ENCODE measurements at regions not wholly inside any gene's neighbourhood (a gene's known extent, or its start where the extent isn't known, plus 50 kb on each side); places are given as distances from the start of the nearest gene placed in this dataset.

- no peak overlapping the region for H3K27ac Mint-ChIP-seq
- CTCF ChIA-PET = no interaction called here
- no peaks in the 10 kb centered on the region for H3K9me3 ChIP-seq (ENCODE audit: low read length)
These were observed 127.8 kb downstream of the CRLF2 start for GRCh38 chrX:1084689-1085088.

GRCh38 chrX:1076871-1077651 lies 135.4 kb downstream of the CRLF2 start:
- peak overlapping the region in 1 of 8 donors; percentile 12 for H3K27ac Mint-ChIP-seq
- H3K27me3 Mint-ChIP-seq = peaks cover 0 to 1% of the 10 kb centered on the region in 2 donors
- no peaks in the 10 kb centered on the region for H3K27me3 ChIP-seq (ENCODE audit: insufficient read depth, low read length, poor library complexity, severe bottlenecking)
- CTCF ChIA-PET = no interaction called here
- DNase-seq = no peak
- POLR2A ChIA-PET = no interaction called here
- H3K4me1 ChIP-seq (ENCODE audit: insufficient read depth, low read length) = no peaks in the 10 kb centered on the region
- no peaks in the 10 kb centered on the region for H3K9me3 ChIP-seq (ENCODE audit: low read length)
- H3K27ac ChIP-seq (ENCODE audit: low read depth, low read length) = no peak overlapping the region
- peaks cover 0 to 26% (median 17%) of the 10 kb centered on the region in 5 donors for H3K9me3 Mint-ChIP-seq
- peaks cover 0 to 4% (median 0%) of the 10 kb centered on the region in 3 donors for H3K4me1 Mint-ChIP-seq
- H3K4me3 Mint-ChIP-seq = peak overlapping the region in 2 of 7 donors; percentile 32 to 84
- peaks cover 0 to 2% (median 0%) of the 10 kb centered on the region in 3 donors for H3K36me3 Mint-ChIP-seq
- no peak overlapping the region for H3K4me3 ChIP-seq (ENCODE audit: low read length)
- no peaks in the 10 kb centered on the region for H3K36me3 ChIP-seq (ENCODE audit: insufficient read depth, low read length)

More at GRCh38 chrX:1084689-1085088, 127.8 kb downstream of the CRLF2 start:
- H3K4me3 Mint-ChIP-seq = no peak overlapping the region
- no peak overlapping the region for H3K4me3 ChIP-seq (ENCODE audit: low read length)
- POLR2A ChIA-PET = no interaction called here
- H3K4me1 Mint-ChIP-seq = no peaks in the 10 kb centered on the region
- no peaks in the 10 kb centered on the region for H3K27me3 ChIP-seq (ENCODE audit: insufficient read depth, low read length, poor library complexity, severe bottlenecking)
- H3K4me1 ChIP-seq (ENCODE audit: insufficient read depth, low read length) = no peaks in the 10 kb centered on the region
- peaks cover 5 to 14% of the 10 kb centered on the region in 2 donors for H3K27me3 Mint-ChIP-seq
- H3K36me3 Mint-ChIP-seq = peaks cover 0 to 4% (median 0%) of the 10 kb centered on the region in 3 donors
- DNase-seq = no peak
- H3K36me3 ChIP-seq (ENCODE audit: insufficient read depth, low read length) = no peaks in the 10 kb centered on the region
- peaks cover 5 to 38% (median 17%) of the 10 kb centered on the region in 5 donors for H3K9me3 Mint-ChIP-seq
- no peak overlapping the region for H3K27ac ChIP-seq (ENCODE audit: low read depth, low read length)

DNA sequence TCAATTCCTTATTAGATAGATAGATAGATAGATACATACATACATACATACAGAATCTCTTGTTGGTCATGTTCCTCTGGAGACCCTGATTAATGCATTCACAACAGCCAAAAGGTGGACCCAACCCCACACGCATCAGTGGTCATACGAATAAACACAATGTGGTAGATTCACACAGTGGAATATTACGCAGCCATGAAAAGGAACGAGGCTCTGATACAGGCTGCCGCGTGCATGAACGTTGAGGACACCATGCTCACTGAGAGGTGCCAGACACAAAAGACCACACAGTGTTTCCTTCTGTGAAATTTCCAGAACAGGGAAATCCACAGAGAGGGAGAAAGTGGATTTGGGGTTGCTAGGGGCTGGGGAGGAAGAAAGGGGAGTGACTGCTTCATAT lies 136.7 kb downstream of the CRLF2 start:
- Mint-ChIP-seq H3K4me1 (peaks cover 0 to 4% (median 0%) of the 10 kb centered on the region in 3 donors), H3K27me3 (peaks cover 0 to 1% of the 10 kb centered on the region in 2 donors), H3K9me3 (peaks cover 0 to 24% (median 17%) of the 10 kb centered on the region in 5 donors), H3K4me3 (peak overlapping the region in 1 of 7 donors; percentile 48), H3K36me3 (peaks cover 0 to 2% (median 0%) of the 10 kb centered on the region in 3 donors), H3K27ac (peak overlapping the region in 1 of 8 donors; percentile 88)
- ChIA-PET CTCF (no interaction called here), POLR2A (no interaction called here)
- no peak overlapping the region for H3K27ac ChIP-seq (ENCODE audit: low read depth, low read length)
- no peaks in the 10 kb centered on the region for H3K4me1 ChIP-seq (ENCODE audit: insufficient read depth, low read length)
- no peak overlapping the region for H3K4me3 ChIP-seq (ENCODE audit: low read length)
- no peaks in the 10 kb centered on the region for H3K9me3 ChIP-seq (ENCODE audit: low read length)
- H3K36me3 ChIP-seq (ENCODE audit: insufficient read depth, low read length) = no peaks in the 10 kb centered on the region
- no peak for DNase-seq
- H3K27me3 ChIP-seq (ENCODE audit: insufficient read depth, low read length, poor library complexity, severe bottlenecking) = no peaks in the 10 kb centered on the region

GRCh38 chrX:1075156-1075555 lies 137.3 kb downstream of the CRLF2 start:
- peaks cover 0 to 4% (median 0%) of the 10 kb centered on the region in 3 donors for H3K4me1 Mint-ChIP-seq
- Histone ChIP-seq H3K27me3 (ENCODE audit: insufficient read depth, low read length, poor library complexity, severe bottlenecking) (no peaks in the 10 kb centered on the region), H3K36me3 (ENCODE audit: insufficient read depth, low read length) (no peaks in the 10 kb centered on the region), H3K27ac (ENCODE audit: low read depth, low read length) (no peak overlapping the region), H3K4me3 (ENCODE audit: low read length) (no peak overlapping the region), H3K9me3 (ENCODE audit: low read length) (no peaks in the 10 kb centered on the region), H3K4me1 (ENCODE audit: insufficient read depth, low read length) (no peaks in the 10 kb centered on the region)
- POLR2A ChIA-PET = no interaction called here
- H3K27me3 Mint-ChIP-seq = peaks cover 0 to 1% of the 10 kb centered on the region in 2 donors
- peaks cover 0 to 24% (median 17%) of the 10 kb centered on the region in 5 donors for H3K9me3 Mint-ChIP-seq
- CTCF ChIA-PET = no interaction called here
- peak overlapping the region in 2 of 7 donors; percentile 48 to 79 for H3K4me3 Mint-ChIP-seq
- H3K36me3 Mint-ChIP-seq = peaks cover 0 to 2% (median 0%) of the 10 kb centered on the region in 3 donors
- no peak for DNase-seq
- H3K27ac Mint-ChIP-seq = peak overlapping the region in 1 of 8 donors; percentile 88

GRCh38 chrX:1074755-1075154 lies 137.7 kb downstream of the CRLF2 start:
- CTCF ChIA-PET = no interaction called here
- peaks cover 0 to 24% (median 17%) of the 10 kb centered on the region in 5 donors for H3K9me3 Mint-ChIP-seq

GRCh38 chrX:1074172-1074571 lies 138.3 kb downstream of the CRLF2 start:
- H3K4me3 Mint-ChIP-seq = peak overlapping the region in 4 of 7 donors; percentile 12 to 63 (median 44)
- no peak for DNase-seq
- Histone ChIP-seq H3K27ac (ENCODE audit: low read depth, low read length) (no peak overlapping the region), H3K9me3 (ENCODE audit: low read length) (no peaks in the 10 kb centered on the region), H3K4me3 (ENCODE audit: low read length) (no peak overlapping the region), H3K27me3 (ENCODE audit: insufficient read depth, low read length, poor library complexity, severe bottlenecking) (no peaks in the 10 kb centered on the region), H3K36me3 (ENCODE audit: insufficient read depth, low read length) (no peaks in the 10 kb centered on the region), H3K4me1 (ENCODE audit: insufficient read depth, low read length) (no peaks in the 10 kb centered on the region)
- H3K9me3 Mint-ChIP-seq = peaks cover 0 to 24% (median 17%) of the 10 kb centered on the region in 5 donors
- peaks cover 0 to 4% (median 0%) of the 10 kb centered on the region in 3 donors for H3K4me1 Mint-ChIP-seq
- H3K36me3 Mint-ChIP-seq = peaks cover 0 to 2% (median 0%) of the 10 kb centered on the region in 3 donors
- ChIA-PET CTCF (no interaction called here), POLR2A (no interaction called here)
- peaks cover 0 to 1% of the 10 kb centered on the region in 2 donors for H3K27me3 Mint-ChIP-seq
- H3K27ac Mint-ChIP-seq = peak overlapping the region in 2 of 8 donors; percentile 86 to 88

More at GRCh38 chrX:1074755-1075154, 137.7 kb downstream of the CRLF2 start:
- Histone ChIP-seq H3K4me1 (ENCODE audit: insufficient read depth, low read length) (no peaks in the 10 kb centered on the region), H3K27me3 (ENCODE audit: insufficient read depth, low read length, poor library complexity, severe bottlenecking) (no peaks in the 10 kb centered on the region), H3K4me3 (ENCODE audit: low read length) (no peak overlapping the region), H3K36me3 (ENCODE audit: insufficient read depth, low read length) (no peaks in the 10 kb centered on the region), H3K9me3 (ENCODE audit: low read length) (no peaks in the 10 kb centered on the region), H3K27ac (ENCODE audit: low read depth, low read length) (no peak overlapping the region)
- peak overlapping the region in 2 of 8 donors; percentile 86 to 88 for H3K27ac Mint-ChIP-seq
- H3K27me3 Mint-ChIP-seq = peaks cover 0 to 1% of the 10 kb centered on the region in 2 donors
- no peak for DNase-seq
- peaks cover 0 to 2% (median 0%) of the 10 kb centered on the region in 3 donors for H3K36me3 Mint-ChIP-seq
- POLR2A ChIA-PET = no interaction called here
- peaks cover 0 to 4% (median 0%) of the 10 kb centered on the region in 3 donors for H3K4me1 Mint-ChIP-seq
- peak overlapping the region in 3 of 7 donors; percentile 12 to 79 (median 48) for H3K4me3 Mint-ChIP-seq

GRCh38 chrX:1072637-1073377 lies 139.6 kb downstream of the CRLF2 start:
- CTCF ChIA-PET = no interaction called here
- no peak for DNase-seq
- peaks cover 0 to 2% (median 0%) of the 10 kb centered on the region in 3 donors for H3K36me3 Mint-ChIP-seq

GRCh38 chrX:1071351-1071750 lies 141.1 kb downstream of the CRLF2 start:
- H3K27me3 ChIP-seq (ENCODE audit: insufficient read depth, low read length, poor library complexity, severe bottlenecking) = no peaks in the 10 kb centered on the region
- H3K4me3 ChIP-seq (ENCODE audit: low read length) = no peak overlapping the region
- Mint-ChIP-seq H3K27me3 (peaks cover 0 to 1% of the 10 kb centered on the region in 2 donors), H3K4me3 (no peak overlapping the region), H3K4me1 (no peaks in the 10 kb centered on the region), H3K27ac (peak overlapping the region in 1 of 8 donors; percentile 33), H3K36me3 (peaks cover 0 to 2% (median 0%) of the 10 kb centered on the region in 3 donors), H3K9me3 (peaks cover 0 to 17% (median 15%) of the 10 kb centered on the region in 5 donors)
- ChIA-PET CTCF (no interaction called here), POLR2A (no interaction called here)
- no peaks in the 10 kb centered on the region for H3K36me3 ChIP-seq (ENCODE audit: insufficient read depth, low read length)
- no peaks in the 10 kb centered on the region for H3K9me3 ChIP-seq (ENCODE audit: low read length)
- H3K4me1 ChIP-seq (ENCODE audit: insufficient read depth, low read length) = no peaks in the 10 kb centered on the region
- no peak for DNase-seq
- H3K27ac ChIP-seq (ENCODE audit: low read depth, low read length) = no peak overlapping the region

More at GRCh38 chrX:1072637-1073377, 139.6 kb downstream of the CRLF2 start:
- Histone ChIP-seq H3K27ac (ENCODE audit: low read depth, low read length) (no peak overlapping the region), H3K4me3 (ENCODE audit: low read length) (no peak overlapping the region), H3K9me3 (ENCODE audit: low read length) (no peaks in the 10 kb centered on the region), H3K36me3 (ENCODE audit: insufficient read depth, low read length) (no peaks in the 10 kb centered on the region), H3K27me3 (ENCODE audit: insufficient read depth, low read length, poor library complexity, severe bottlenecking) (no peaks in the 10 kb centered on the region), H3K4me1 (ENCODE audit: insufficient read depth, low read length) (no peaks in the 10 kb centered on the region)
- Mint-ChIP-seq H3K4me1 (peaks cover 0 to 4% (median 0%) of the 10 kb centered on the region in 3 donors), H3K4me3 (no peak overlapping the region), H3K27me3 (peaks cover 0 to 1% of the 10 kb centered on the region in 2 donors), H3K27ac (no peak overlapping the region), H3K9me3 (peaks cover 0 to 24% (median 17%) of the 10 kb centered on the region in 5 donors)
- POLR2A ChIA-PET = no interaction called here
